ENCODE measurements at regions not wholly inside any gene's neighbourhood (a gene's known extent, or its start where the extent isn't known, plus 50 kb on each side); places are given as distances from the start of the nearest gene placed in this dataset.
"Not testable (repeated sequence)": the region's sequence is repeated elsewhere in the genome, so short reads cannot be mapped to it uniquely, and the experiment has no call there.

- TF ChIP-seq EZH2 (IDR thresholded peaks at IDR 0.05); POLR2AphosphoS5 (IDR thresholded peaks at IDR 0.05; ENCODE audit: borderline replicate concordance, low read depth, low read length): not testable (repeated sequence)
These were observed 123.1 kb upstream of the MAP2 start for GRCh38 chr2:209300766-209301165.
